Fibroblast of villous mesenchyme (primary cell): ENCODE measurements at regions not wholly inside any gene's neighbourhood (a gene's known extent, or its start where the extent isn't known, plus 50 kb on each side); places are given as distances from the start of the nearest gene placed in this dataset.

Source experiments
- DNase-seq: peaks from one replicate; pipeline ENCODE4 v3.0.0-alpha.2; 2010; ENCODE audit warnings: low read depth
- H3K4me3 ChIP-seq: 2 replicates; pipeline ENCODE4 v1.5.1; 2011; ENCODE audit warnings: low read depth, mild to moderate bottlenecking, low read length
- TF ChIP-seq, protein P1 (sequence below): IDR thresholded peaks from 2 replicates; pipeline ENCODE4 v1.5.1; 2012; ENCODE audit warnings: low read depth, mild to moderate bottlenecking, low read length; ENCODE audit not compliant: insufficient read depth

DNA sequence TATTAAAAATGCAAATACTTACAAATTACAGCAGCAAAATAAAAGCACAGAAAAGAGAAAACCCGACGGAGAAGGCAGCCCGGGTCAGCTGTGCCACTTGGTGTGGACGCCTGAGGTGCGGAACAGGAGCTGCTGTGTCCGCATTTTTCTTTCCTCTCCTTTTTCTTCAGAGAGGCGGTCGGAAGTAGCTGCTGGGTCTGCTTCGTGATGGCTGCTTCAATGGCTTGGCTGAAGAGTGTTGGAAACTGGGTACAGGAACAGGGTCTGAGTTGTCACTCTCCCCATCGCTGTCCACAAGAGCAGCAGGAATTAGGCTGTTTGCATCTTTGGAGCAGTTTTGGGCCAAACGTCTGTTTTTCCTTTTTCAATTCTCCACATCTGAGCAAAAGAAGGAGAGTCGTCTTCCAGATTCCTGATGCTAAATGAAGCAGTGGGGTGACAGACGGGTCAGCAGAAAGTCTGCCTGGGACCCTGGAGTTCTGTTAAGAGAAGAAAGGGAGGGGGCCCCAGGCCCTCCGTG is 53.5 kb upstream of the ARL8B start:
- H3K4me3 ChIP-seq = no peak overlapping the region
- DNase-seq = no peak
- TF ChIP-seq, protein P1, sequence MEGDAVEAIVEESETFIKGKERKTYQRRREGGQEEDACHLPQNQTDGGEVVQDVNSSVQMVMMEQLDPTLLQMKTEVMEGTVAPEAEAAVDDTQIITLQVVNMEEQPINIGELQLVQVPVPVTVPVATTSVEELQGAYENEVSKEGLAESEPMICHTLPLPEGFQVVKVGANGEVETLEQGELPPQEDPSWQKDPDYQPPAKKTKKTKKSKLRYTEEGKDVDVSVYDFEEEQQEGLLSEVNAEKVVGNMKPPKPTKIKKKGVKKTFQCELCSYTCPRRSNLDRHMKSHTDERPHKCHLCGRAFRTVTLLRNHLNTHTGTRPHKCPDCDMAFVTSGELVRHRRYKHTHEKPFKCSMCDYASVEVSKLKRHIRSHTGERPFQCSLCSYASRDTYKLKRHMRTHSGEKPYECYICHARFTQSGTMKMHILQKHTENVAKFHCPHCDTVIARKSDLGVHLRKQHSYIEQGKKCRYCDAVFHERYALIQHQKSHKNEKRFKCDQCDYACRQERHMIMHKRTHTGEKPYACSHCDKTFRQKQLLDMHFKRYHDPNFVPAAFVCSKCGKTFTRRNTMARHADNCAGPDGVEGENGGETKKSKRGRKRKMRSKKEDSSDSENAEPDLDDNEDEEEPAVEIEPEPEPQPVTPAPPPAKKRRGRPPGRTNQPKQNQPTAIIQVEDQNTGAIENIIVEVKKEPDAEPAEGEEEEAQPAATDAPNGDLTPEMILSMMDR = no peak

DNA sequence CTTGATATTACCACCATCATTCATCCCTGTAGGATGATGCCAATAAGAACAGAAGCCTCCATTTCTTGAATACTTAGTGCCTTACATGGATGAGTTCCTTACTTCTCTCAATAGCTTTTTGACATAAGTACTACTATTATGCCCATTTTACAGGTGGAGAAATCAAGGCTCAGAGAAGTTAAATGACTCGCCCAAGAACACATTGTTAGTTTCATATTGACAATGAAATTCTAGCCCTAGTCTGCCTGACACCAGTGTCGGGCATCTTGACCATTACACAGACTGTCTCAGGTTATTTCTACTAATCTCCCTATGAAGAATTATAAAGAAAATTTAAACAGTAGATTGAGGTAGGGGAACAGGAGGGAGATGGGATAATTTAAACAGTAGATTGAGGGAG is 52.5 kb upstream of the ARL8B start:
- no peak overlapping the region for H3K4me3 ChIP-seq
- DNase-seq = no peak
- TF ChIP-seq, protein P1 = no peak

DNA sequence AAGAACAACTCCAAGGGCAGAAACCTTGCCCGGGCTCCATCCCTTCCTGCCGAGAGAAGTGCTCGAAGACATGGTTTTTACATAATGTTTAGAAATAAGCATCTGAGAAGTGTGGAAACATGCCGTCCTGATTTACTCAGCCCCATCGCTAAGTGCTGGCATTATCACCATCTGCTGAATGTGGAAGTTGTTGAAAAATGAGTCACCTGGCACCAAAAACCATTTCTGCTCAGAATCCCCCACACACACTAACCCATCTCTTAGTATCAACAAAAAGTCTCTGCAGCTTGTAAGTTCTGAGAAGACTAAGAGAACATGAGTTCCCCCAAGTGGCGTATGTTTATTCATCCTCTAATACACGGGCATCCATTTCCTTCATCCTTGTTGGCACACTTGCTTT is 51.0 kb upstream of the ARL8B start:
- DNase-seq = peak; percentile 77
- H3K4me3 ChIP-seq = no peak overlapping the region
- TF ChIP-seq, protein P1 = peak; percentile 8

DNA sequence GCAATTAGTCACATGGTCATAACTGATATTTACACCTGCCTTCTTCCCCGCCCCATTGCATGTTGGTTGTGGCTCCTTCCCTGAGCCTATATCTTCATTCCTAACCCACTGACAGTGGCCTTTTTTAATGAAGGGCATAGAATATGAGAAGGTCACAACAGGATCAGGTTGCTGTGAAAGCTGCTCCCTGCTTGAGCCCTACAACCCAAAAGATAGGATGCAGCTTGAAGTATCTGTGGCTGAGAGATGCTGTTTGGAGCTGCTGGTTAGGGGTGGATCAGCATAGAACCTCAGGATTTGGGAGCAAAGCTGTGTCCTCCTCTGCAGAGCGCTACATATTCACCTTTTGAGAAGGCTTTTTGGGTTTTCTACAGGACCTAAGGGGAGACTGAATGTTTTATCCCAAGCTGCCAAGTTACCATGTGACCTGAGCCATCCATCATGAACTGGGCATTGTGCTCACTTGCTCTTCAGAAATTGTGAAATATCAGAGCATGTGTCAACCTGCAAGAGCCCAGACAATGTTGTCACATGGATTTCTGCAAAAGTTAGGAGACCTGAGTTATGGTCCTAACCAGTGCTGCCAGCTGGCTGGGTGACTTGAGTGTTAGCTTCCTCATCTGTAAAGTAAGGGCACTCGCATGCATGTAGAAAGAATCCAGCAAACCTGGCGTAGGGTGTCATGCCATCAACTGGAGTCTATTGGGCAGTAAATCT is 49.8 kb upstream of the ARL8B start:
- no peak overlapping the region for H3K4me3 ChIP-seq
- no peak for DNase-seq
- TF ChIP-seq, protein P1 = no peak
